ENCODE measurements at regions not wholly inside any gene's neighbourhood (a gene's known extent, or its start where the extent isn't known, plus 50 kb on each side); places are given as distances from the start of the nearest gene placed in this dataset.
A peak's percentile ranks its signal among the peaks of the same experiment; 100 is the strongest.

GRCh38 chr3:66885326-66886000 is 112.6 kb upstream of the KBTBD8 start:
- DNase-seq (ENCODE audit: extremely low read depth in 1 of 4, low spot score in 3 of 4) (no peak), ATAC-seq (peak; percentile 72), FAIRE-seq (no peak)
- ChIA-PET CTCF (ENCODE audit: low intra/inter-chr PET ratio) (no interaction called here), POLR2A (no interaction called here)
- Histone ChIP-seq H3K9me3 (replicated peaks; ENCODE audit: control insufficient read depth, insufficient read depth, low read depth, low read length) (no peaks in the 10 kb centered on the region), H3K27me3 (ENCODE audit: control insufficient read depth in 2 of 2, insufficient read depth in 2 of 2, low read length in 2 of 2) (no peaks in the 10 kb centered on the region), H3K4me1 (replicated peaks in 1 of 2; ENCODE audit: control insufficient read depth in 2 of 2, insufficient read depth in 2 of 2, low read length in 2 of 2) (no peaks in the 10 kb centered on the region), H3K79me2 (ENCODE audit: control insufficient read depth, insufficient read depth, low read length) (no peaks in the 10 kb centered on the region), H3K36me3 (ENCODE audit: control insufficient read depth, insufficient read depth, low read length) (no peaks in the 10 kb centered on the region), H3K4me3 (no peak overlapping the region), H2AFZ (ENCODE audit: low read depth, low read length) (no peak overlapping the region), H3K4me2 (ENCODE audit: insufficient read depth, low read length) (no peak overlapping the region), H3K9me1 (ENCODE audit: control insufficient read depth, insufficient read depth, low read length) (no peaks in the 10 kb centered on the region), H4K20me1 (replicated peaks; ENCODE audit: control insufficient read depth, insufficient read depth, low read length) (no peaks in the 10 kb centered on the region), H3K9ac (ENCODE audit: insufficient read depth in 1 of 2, low read depth in 2 of 2, low read length in 2 of 2) (no peak overlapping the region), H3K27ac (ENCODE audit: extremely low read depth, low read depth, low read length) (no peak overlapping the region)
- BruUV-seq (replicated peaks) = no TSS peak
- intact Hi-C loops (cut with micrococcal nuclease) (no loop called here), in situ Hi-C loops (cut with MboI) (no loop called here)
- WGBS (ENCODE audit: insufficient coverage, low coverage, missing lambda C conversion rate) = 0% methylated on average over 6 of the region's 6 CpGs
- TF ChIP-seq ZNF551 (CRISPR knock-in tag; IDR thresholded peaks at IDR 0.05) = no peak
- no peak for TF ChIP-seq ZNF384 (IDR thresholded peaks at IDR 0.05; ENCODE audit: low read depth, low read length)
- TF ChIP-seq RBBP5 (IDR thresholded peaks at IDR 0.05; ENCODE audit: borderline replicate concordance, insufficient read depth, low read length, poor library complexity, severe bottlenecking) = no peak
- no peak for TF ChIP-seq ZNF134 (CRISPR knock-in tag; conservative IDR thresholded peaks at IDR 0.05)
- peak; percentile 76 for TF ChIP-seq POLR2H (tag; IDR thresholded peaks at IDR 0.05; ENCODE audit: low read depth)
- TF ChIP-seq ZNF586 (CRISPR knock-in tag; conservative IDR thresholded peaks at IDR 0.05) = no peak
- TF ChIP-seq MEF2A (IDR thresholded peaks at IDR 0.05; ENCODE audit: control insufficient read depth, low read depth, low read length) = no peak
- TF ChIP-seq U2AF1 (optimal IDR thresholded peaks at IDR 0.05; ENCODE audit: low read depth, low read length) = no peak
- no peak for TF ChIP-seq XRCC5 (IDR thresholded peaks at IDR 0.05; ENCODE audit: low read depth, low read length)
- TF ChIP-seq TSC22D4 (tag; IDR thresholded peaks at IDR 0.05) = no peak
- peak; percentile 69; the same call in 1 of the 2 replicates for TF ChIP-seq JUN (IDR thresholded peaks at IDR 0.05; ENCODE audit: borderline replicate concordance, low read depth, low read length)
- no peak for TF ChIP-seq JUN (CRISPR knock-in tag; IDR thresholded peaks at IDR 0.05; ENCODE audit: borderline replicate concordance)
- no peak for TF ChIP-seq MTA3 (IDR thresholded peaks at IDR 0.05; ENCODE audit: borderline replicate concordance)
- no peak for TF ChIP-seq FOXO4 (CRISPR knock-in tag; IDR thresholded peaks at IDR 0.05)
- TF ChIP-seq ZNF408 (CRISPR knock-in tag; IDR thresholded peaks at IDR 0.05; ENCODE audit: low read depth) = no peak
- no peak for TF ChIP-seq CAMTA2 (CRISPR knock-in tag; conservative IDR thresholded peaks at IDR 0.05)
- no peak for TF ChIP-seq ARID3A (IDR thresholded peaks at IDR 0.05; ENCODE audit: borderline replicate concordance, low read depth, low read length)
- TF ChIP-seq KDM2B (CRISPR knock-in tag; IDR thresholded peaks at IDR 0.05) = no peak
- TF ChIP-seq, protein P1, sequence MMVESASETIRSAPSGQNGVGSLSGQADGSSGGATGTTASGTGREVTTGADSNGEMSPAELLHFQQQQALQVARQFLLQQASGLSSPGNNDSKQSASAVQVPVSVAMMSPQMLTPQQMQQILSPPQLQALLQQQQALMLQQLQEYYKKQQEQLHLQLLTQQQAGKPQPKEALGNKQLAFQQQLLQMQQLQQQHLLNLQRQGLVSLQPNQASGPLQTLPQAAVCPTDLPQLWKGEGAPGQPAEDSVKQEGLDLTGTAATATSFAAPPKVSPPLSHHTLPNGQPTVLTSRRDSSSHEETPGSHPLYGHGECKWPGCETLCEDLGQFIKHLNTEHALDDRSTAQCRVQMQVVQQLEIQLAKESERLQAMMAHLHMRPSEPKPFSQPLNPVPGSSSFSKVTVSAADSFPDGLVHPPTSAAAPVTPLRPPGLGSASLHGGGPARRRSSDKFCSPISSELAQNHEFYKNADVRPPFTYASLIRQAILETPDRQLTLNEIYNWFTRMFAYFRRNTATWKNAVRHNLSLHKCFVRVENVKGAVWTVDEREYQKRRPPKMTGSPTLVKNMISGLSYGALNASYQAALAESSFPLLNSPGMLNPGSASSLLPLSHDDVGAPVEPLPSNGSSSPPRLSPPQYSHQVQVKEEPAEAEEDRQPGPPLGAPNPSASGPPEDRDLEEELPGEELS (CRISPR knock-in tag; IDR thresholded peaks at IDR 0.05; ENCODE audit: borderline replicate concordance) = no peak
